ENCODE measurements at regions not wholly inside any gene's neighbourhood (a gene's known extent, or its start where the extent isn't known, plus 50 kb on each side); places are given as distances from the start of the nearest gene placed in this dataset.

- Histone ChIP-seq H3K79me2 (ENCODE audit: insufficient read depth, low read depth, low read length) (no peaks in the 10 kb centered on the region), H2AFZ (ENCODE audit: low read length) (no peak overlapping the region), H3K27ac (ENCODE audit: low read depth, low read length, poor library complexity, severe bottlenecking) (no peak overlapping the region), H3K9me2 (ENCODE audit: insufficient read depth, low read length) (no peaks in the 10 kb centered on the region), H3K9me3 (ENCODE audit: low read length) (no peaks in the 10 kb centered on the region), H3K4me3 (ENCODE audit: low read depth, low read length, poor library complexity, severe bottlenecking) (no peak overlapping the region), H3K4me2 (ENCODE audit: low read length) (no peak overlapping the region), H3K4me1 (ENCODE audit: insufficient read depth, low read length, poor library complexity, severe bottlenecking) (no peaks in the 10 kb centered on the region), H3K36me3 (ENCODE audit: insufficient read depth, low read length) (no peaks in the 10 kb centered on the region), H4K20me1 (ENCODE audit: insufficient read depth, low read length) (no peaks in the 10 kb centered on the region)
- DNase-seq (ENCODE audit: low spot score) = no peak
- no TSS peak for BruUV-seq (replicated peaks)
- ChIA-PET POLR2A (no interaction called here), CTCF (ENCODE audit: unreplicated experiment) (no interaction called here)
- TF ChIP-seq EZH2phosphoT487 (IDR thresholded peaks at IDR 0.05; ENCODE audit: borderline replicate concordance, low read depth, low read length) (no peak), CTCF (conservative IDR thresholded peaks at IDR 0.05; ENCODE audit: low read length) (no peak)
- intact Hi-C loops (cut with micrococcal nuclease; ENCODE audit: unreplicated experiment) = no loop called here
These were observed 153.4 kb downstream of the SEC61B start for GRCh38 chr9:99375481-99375880.

GRCh38 chr9:99377790-99378775, 156.0 kb downstream of the SEC61B start:
- no peak for DNase-seq (ENCODE audit: low spot score)
- H3K27ac ChIP-seq (ENCODE audit: low read depth, low read length, poor library complexity, severe bottlenecking) = no peak overlapping the region
- ChIA-PET CTCF (ENCODE audit: unreplicated experiment) (no interaction called here), POLR2A (interaction anchor here (0.7 kb wide), 1 partner anchor 48 kb away, joined by 3 read pairs; no protein-coding TSS in a partner anchor)
- no peaks in the 10 kb centered on the region for H3K4me1 ChIP-seq (ENCODE audit: insufficient read depth, low read length, poor library complexity, severe bottlenecking)
- no TSS peak for BruUV-seq (replicated peaks)
- H4K20me1 ChIP-seq (ENCODE audit: insufficient read depth, low read length) = no peaks in the 10 kb centered on the region
- intact Hi-C loops (cut with micrococcal nuclease; ENCODE audit: unreplicated experiment) = no loop called here
- H3K4me3 ChIP-seq (ENCODE audit: low read depth, low read length, poor library complexity, severe bottlenecking) = no peak overlapping the region
- no peaks in the 10 kb centered on the region for H3K9me3 ChIP-seq (ENCODE audit: low read length)
- H3K79me2 ChIP-seq (ENCODE audit: insufficient read depth, low read depth, low read length) = no peaks in the 10 kb centered on the region
- H3K36me3 ChIP-seq (ENCODE audit: insufficient read depth, low read length) = no peaks in the 10 kb centered on the region
- no peaks in the 10 kb centered on the region for H3K9me2 ChIP-seq (ENCODE audit: insufficient read depth, low read length)
- H2AFZ ChIP-seq (ENCODE audit: low read length) = no peak overlapping the region
- H3K4me2 ChIP-seq (ENCODE audit: low read length) = no peak overlapping the region
- TF ChIP-seq EZH2phosphoT487 (IDR thresholded peaks at IDR 0.05; ENCODE audit: borderline replicate concordance, low read depth, low read length) (no peak), CTCF (conservative IDR thresholded peaks at IDR 0.05; ENCODE audit: low read length) (no peak)

- TF ChIP-seq EZH2phosphoT487 (IDR thresholded peaks at IDR 0.05; ENCODE audit: borderline replicate concordance, low read depth, low read length) (no peak), CTCF (conservative IDR thresholded peaks at IDR 0.05; ENCODE audit: low read length) (no peak)
- Histone ChIP-seq H3K4me3 (ENCODE audit: low read depth, low read length, poor library complexity, severe bottlenecking) (no peak overlapping the region), H3K4me1 (ENCODE audit: insufficient read depth, low read length, poor library complexity, severe bottlenecking) (no peaks in the 10 kb centered on the region), H3K9me2 (ENCODE audit: insufficient read depth, low read length) (no peaks in the 10 kb centered on the region), H3K27ac (ENCODE audit: low read depth, low read length, poor library complexity, severe bottlenecking) (no peak overlapping the region), H3K79me2 (ENCODE audit: insufficient read depth, low read depth, low read length) (no peaks in the 10 kb centered on the region), H3K4me2 (ENCODE audit: low read length) (no peak overlapping the region), H4K20me1 (ENCODE audit: insufficient read depth, low read length) (no peaks in the 10 kb centered on the region), H3K36me3 (ENCODE audit: insufficient read depth, low read length) (no peaks in the 10 kb centered on the region), H3K9me3 (ENCODE audit: low read length) (no peaks in the 10 kb centered on the region), H2AFZ (ENCODE audit: low read length) (no peak overlapping the region)
- no peak for DNase-seq (ENCODE audit: low spot score)
- intact Hi-C loops (cut with micrococcal nuclease; ENCODE audit: unreplicated experiment) = no loop called here
- POLR2A ChIA-PET = no interaction called here
- no TSS peak for BruUV-seq (replicated peaks)
- CTCF ChIA-PET (ENCODE audit: unreplicated experiment) = no interaction called here
These were observed 161.5 kb downstream of the SEC61B start for GRCh38 chr9:99383536-99383935.
